ENCODE measurements at regions not wholly inside any gene's neighbourhood (a gene's known extent, or its start where the extent isn't known, plus 50 kb on each side); places are given as distances from the start of the nearest gene placed in this dataset.

- TF ChIP-seq, protein P1, sequence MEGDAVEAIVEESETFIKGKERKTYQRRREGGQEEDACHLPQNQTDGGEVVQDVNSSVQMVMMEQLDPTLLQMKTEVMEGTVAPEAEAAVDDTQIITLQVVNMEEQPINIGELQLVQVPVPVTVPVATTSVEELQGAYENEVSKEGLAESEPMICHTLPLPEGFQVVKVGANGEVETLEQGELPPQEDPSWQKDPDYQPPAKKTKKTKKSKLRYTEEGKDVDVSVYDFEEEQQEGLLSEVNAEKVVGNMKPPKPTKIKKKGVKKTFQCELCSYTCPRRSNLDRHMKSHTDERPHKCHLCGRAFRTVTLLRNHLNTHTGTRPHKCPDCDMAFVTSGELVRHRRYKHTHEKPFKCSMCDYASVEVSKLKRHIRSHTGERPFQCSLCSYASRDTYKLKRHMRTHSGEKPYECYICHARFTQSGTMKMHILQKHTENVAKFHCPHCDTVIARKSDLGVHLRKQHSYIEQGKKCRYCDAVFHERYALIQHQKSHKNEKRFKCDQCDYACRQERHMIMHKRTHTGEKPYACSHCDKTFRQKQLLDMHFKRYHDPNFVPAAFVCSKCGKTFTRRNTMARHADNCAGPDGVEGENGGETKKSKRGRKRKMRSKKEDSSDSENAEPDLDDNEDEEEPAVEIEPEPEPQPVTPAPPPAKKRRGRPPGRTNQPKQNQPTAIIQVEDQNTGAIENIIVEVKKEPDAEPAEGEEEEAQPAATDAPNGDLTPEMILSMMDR (IDR thresholded peaks at IDR 0.05): no peak
- no peak for TF ChIP-seq ZFX (IDR thresholded peaks at IDR 0.05; ENCODE audit: borderline replicate concordance)
- no peak overlapping the region for H3K27ac ChIP-seq
Observed at GRCh38 chr3:18806633-18807032, 341.7 kb upstream of the KCNH8 start.

DNA sequence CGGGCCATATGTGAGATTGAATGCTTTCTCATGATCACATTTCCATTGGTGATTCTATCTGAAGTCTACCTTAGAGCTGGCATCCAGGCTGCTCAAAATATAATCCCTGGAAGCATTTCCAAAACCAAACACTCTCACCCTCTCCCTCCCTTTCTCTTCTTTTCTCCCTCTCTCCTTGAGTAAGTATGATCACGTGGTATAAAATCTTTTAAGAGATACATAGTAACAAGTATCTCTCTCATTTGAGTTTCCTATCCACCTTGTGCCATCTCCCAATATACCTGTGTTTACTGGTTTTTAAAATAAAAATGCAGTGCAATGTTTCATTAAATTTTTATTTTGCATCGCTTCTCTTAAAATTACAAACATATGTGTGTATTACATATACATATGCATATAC is 350.9 kb upstream of the KCNH8 start:
- H3K27ac ChIP-seq: no peak overlapping the region
- no peak for TF ChIP-seq ZFX (IDR thresholded peaks at IDR 0.05; ENCODE audit: borderline replicate concordance)
- TF ChIP-seq, protein P1 (IDR thresholded peaks at IDR 0.05): no peak

DNA sequence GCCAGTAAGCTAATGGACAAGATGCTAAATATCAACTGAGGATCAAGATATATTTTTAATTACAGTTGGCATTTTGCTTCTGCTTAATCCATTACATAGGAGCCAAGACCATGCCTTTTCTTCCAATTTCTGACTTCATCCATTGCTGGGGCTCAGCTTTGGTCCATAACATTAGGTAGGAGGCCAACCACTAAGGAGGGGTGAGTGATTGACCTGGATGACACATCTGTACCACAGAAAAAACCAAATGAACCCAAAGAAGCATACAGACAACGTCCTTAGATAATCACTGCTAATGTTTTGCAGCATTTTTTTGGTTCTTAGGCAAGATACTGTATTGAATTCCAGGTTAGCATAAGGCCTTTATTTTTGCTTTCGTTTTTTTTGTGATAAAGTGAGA is 353.2 kb upstream of the KCNH8 start:
- H3K27ac ChIP-seq: no peak overlapping the region
- TF ChIP-seq ZFX (IDR thresholded peaks at IDR 0.05; ENCODE audit: borderline replicate concordance): no peak
- TF ChIP-seq, protein P1 (IDR thresholded peaks at IDR 0.05): no peak

DNA sequence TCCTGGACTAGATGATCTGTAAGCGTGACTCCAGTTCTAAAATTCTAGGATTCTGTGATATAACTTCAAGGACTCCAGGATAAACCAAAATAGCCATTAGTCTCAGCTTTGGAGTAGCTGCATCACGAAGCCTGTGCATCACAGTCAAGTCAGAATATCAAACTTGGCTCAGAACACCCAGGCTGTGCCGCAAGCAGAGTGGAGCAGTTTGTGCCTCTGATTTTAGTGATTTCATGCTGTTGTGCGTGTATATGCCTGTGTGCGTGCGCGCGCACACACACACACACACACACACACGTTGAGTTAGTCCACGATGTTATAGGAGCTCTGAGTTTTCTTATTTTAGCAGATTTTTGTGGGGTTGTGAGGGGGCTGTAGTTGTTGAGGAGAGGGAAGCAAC is 356.6 kb upstream of the KCNH8 start:
- no peak overlapping the region for H3K27ac ChIP-seq
- TF ChIP-seq, protein P1 (IDR thresholded peaks at IDR 0.05): no peak
- TF ChIP-seq ZFX (IDR thresholded peaks at IDR 0.05; ENCODE audit: borderline replicate concordance): no peak

- TF ChIP-seq ZFX (IDR thresholded peaks at IDR 0.05; ENCODE audit: borderline replicate concordance): no peak
- H3K27ac ChIP-seq: no peak overlapping the region
Observed at GRCh38 chr3:18791182-18791581, 357.1 kb upstream of the KCNH8 start.

GRCh38 chr3:18790384-18790783 is 357.9 kb upstream of the KCNH8 start:
- no peak overlapping the region for H3K27ac ChIP-seq
- TF ChIP-seq ZFX (IDR thresholded peaks at IDR 0.05; ENCODE audit: borderline replicate concordance): no peak
- TF ChIP-seq, protein P1 (IDR thresholded peaks at IDR 0.05): no peak

GRCh38 chr3:18789734-18790133 is 358.6 kb upstream of the KCNH8 start:
- no peak overlapping the region for H3K27ac ChIP-seq
- TF ChIP-seq, protein P1 (IDR thresholded peaks at IDR 0.05): no peak
- TF ChIP-seq ZFX (IDR thresholded peaks at IDR 0.05; ENCODE audit: borderline replicate concordance): no peak

GRCh38 chr3:18787441-18787840 is 360.9 kb upstream of the KCNH8 start:
- TF ChIP-seq ZFX (IDR thresholded peaks at IDR 0.05; ENCODE audit: borderline replicate concordance): no peak
- TF ChIP-seq, protein P1 (IDR thresholded peaks at IDR 0.05): no peak
- H3K27ac ChIP-seq: no peak overlapping the region
